GM12892 (cell line): ENCODE measurements at regions not wholly inside any gene's neighbourhood (a gene's known extent, or its start where the extent isn't known, plus 50 kb on each side); places are given as distances from the start of the nearest gene placed in this dataset.

Experiments used
- POLR2A ChIP-seq: IDR thresholded peaks from 2 replicates; pipeline ENCODE4 v1.6.1; 2011; ENCODE audit warnings: low read depth, low read length, control low read depth
- POLR2AphosphoS5 ChIP-seq: IDR thresholded peaks from 2 replicates; pipeline ENCODE4 v1.6.1; 2011; ENCODE audit warnings: low read depth, low read length, control low read depth
- TAF1 ChIP-seq: IDR thresholded peaks from 2 replicates; pipeline ENCODE4 v1.6.1; 2011; ENCODE audit warnings: low read depth, mild to moderate bottlenecking, control low read depth, low read length, borderline replicate concordance

DNA sequence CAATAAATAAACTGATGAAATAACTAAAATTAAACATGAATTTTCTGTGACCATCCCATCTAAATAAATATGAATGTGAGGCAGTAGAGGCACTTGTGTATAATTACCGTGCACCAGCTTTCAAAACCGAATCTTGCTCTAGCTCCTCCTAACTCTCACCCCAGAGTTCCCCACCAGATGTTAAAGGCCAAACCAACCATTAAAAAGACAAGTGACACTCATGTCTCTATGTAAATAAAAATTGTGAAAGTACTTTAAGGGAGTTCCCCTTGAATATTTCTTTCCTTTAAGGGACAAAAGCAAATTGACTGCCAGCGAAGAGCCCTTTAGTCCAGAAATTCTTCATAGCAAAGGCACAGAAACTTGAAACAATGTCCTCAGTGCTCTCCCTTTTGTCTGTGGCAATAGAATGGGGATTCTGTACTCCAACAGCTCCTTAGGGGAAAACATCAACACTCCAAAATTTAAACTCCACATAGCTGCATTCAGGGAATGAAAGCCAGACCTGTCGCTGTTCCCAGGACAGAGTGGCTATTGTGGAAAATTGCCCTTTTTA lies 101.7 kb upstream of the SOX21 start:
- TF ChIP-seq POLR2AphosphoS5 (no peak), POLR2A (no peak), TAF1 (no peak)
